NCI-H146 treated with DMSO at 0.1 percent for 48 hours (cell line): ENCODE measurements at regions not wholly inside any gene's neighbourhood (a gene's known extent, or its start where the extent isn't known, plus 50 kb on each side); places are given as distances from the start of the nearest gene placed in this dataset.
"Not testable (repeated sequence)": the region's sequence is repeated elsewhere in the genome, so short reads cannot be mapped to it uniquely, and the experiment has no call there.

Experiments
- DNase-seq: peaks from one replicate; lab custom pipeline; 2025; ENCODE audit not compliant: unreplicated experiment; lab: John Stamatoyannopoulos, UW

- no peak for DNase-seq
Measured at GRCh38 chrX:52585892-52586291, 68.8 kb downstream of the SSX7 start.

DNA sequence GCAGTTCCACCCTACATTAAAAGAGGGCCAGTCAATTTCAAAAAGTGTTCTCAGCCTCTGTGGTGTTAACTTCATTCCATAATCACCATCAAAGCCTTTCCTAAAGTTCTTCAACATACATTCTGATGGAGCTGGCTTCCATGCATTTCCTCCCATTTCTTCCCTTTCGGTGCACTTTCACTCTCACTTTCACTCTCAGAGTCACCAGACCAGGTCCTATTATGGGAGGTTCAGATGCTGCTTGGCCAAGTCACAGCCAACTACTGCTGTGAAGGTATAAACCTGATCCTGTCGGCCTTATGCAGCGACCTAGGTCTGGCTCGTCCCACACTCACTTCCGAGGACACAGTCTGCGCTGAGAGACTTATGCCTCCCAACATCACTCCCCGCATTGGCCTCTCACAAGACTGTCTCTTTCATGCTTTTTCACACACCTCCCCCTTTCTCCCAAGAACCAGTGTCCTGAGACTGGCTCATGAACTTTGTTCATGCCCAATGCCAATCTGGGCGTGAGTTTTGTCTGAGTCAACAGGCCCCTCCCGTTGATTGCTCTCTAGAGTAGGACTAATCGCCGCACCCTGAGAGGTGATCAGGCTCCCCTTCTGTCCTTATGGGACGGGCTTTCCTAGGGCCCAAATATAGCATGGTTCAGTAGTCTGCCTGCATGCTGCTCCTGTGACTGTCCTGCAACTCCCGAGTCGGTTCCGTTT lies 60.8 kb upstream of the XAGE1B start:
- DNase-seq: no peak

DNA sequence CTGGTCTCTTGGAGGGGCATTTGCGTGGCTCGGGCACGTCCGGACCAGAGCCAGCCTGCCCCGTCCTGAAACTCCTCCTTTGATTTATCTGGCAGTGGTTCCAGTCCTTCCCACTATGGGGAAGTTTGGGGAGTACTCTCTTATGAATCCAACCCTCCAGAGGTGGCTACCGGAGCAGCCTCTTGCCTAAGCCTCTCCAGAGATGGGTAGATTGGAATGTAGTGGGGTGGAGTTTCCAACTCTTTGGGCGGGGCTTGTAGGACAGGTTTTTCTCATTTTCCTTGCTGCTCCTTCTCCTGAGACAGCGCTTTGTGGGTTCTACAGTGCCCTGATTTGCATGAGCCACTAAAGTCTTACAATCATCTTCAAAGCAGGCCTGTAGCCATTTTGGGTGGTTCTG lies 60.1 kb upstream of the XAGE1B start:
- no peak for DNase-seq

DNA sequence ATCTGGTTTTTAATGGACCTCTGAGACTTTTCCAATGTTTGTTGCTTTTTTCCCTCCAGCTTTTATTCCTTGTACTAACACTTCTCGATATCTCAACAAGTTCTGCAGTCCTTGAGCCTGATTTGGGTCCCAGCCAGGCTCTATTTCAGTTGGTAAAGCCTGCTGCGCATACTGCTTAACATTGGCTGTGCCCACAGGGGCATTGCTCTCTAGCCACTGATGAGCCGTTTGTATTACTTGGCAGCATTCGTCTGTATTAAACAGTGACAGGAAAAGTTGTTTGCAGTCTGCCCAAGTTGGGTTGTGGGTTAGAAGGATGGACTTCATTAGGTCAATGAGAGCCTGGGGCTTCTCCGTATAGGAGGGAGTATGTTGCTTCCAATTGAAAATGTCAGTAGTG lies 59.6 kb upstream of the XAGE1B start:
- DNase-seq: no peak

- peak; percentile 9 for DNase-seq
Measured at GRCh38 chrX:52574416-52575275, 57.8 kb upstream of the XAGE1B start.

DNA sequence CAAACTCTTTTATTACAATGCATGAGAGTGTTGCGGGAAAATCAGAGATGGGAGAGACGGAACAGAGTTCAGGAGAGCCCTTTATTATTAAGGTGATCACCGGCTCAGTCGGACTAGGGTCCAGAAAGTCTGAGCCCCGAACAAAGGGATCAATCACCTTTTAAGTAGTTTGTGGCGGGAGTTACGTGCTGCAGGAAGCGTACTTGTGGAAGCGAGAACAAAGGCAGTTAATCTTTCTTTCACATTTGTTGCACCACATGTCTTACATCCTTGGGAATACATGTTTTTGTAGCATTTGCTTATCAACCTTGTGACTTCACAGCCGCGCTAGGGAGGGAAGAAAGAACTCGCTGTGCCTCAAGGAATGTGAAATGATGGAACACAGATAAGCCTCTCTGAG lies 51.3 kb upstream of the XAGE1B start:
- DNase-seq: not testable (repeated sequence)
